ENCODE measurements at regions not wholly inside any gene's neighbourhood (a gene's known extent, or its start where the extent isn't known, plus 50 kb on each side); places are given as distances from the start of the nearest gene placed in this dataset.

DNA sequence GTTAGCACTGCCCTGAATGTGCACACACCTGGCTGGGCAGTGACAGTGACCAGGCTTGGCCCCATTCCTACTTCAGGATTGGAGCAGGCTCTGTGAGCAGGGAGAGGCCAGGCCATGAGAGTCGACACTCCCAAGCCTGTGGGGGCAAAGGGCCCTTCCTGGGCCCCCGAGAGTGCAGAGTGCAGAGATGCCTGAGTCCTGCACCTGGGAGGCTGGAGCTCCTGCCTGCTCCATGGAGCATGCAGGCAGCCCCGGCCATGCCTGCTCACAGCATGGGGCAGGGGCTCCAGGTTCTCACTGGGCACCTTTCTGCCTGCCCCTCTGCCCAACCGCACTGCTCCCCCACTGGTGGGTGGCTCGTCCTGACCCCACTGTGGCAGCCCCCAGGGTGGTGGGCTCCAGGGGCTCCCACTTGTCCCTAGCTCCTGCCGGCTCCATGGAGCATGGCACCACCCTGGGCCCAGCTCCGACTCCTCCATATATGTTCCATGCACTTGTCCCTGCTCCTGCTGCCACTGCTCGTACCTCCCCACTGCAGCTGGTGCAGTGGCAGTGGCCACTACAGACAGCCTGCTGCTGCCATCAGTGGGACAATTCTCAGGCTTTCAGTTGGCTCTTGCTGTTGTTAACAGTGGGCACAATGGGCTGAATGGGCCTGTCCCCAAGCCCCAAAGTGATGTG, 282.0 kb downstream of the RPRM start:
- intact Hi-C loops (cut with micrococcal nuclease; ENCODE audit: unreplicated experiment): no loop called here
- no peaks in the 10 kb centered on the region for H4K20me1 ChIP-seq (ENCODE audit: insufficient read depth, low read length)
- CTCF ChIA-PET (ENCODE audit: low intra/inter-chr PET ratio, low total read pairs): no interaction called here
- DNase-seq (ENCODE audit: low spot score) (no peak), ATAC-seq (peak; percentile 57), FAIRE-seq (no peak)
- no peaks in the 10 kb centered on the region for H3K9me3 ChIP-seq (ENCODE audit: low read length)
- in situ Hi-C loops (cut with HindIII; ENCODE audit: extremely low pct_ligation_motif_present, low pct_unique_long_range_greater_than_20kb): no loop called here
- no peak overlapping the region for H3K27ac ChIP-seq (ENCODE audit: extremely low read length, insufficient read depth, low read length)
- 15% methylated on average over 5 of the region's 8 CpGs for WGBS (ENCODE audit: low lambda C conversion rate)
- POLR2A ChIA-PET: no interaction called here
- H3K79me2 ChIP-seq (ENCODE audit: insufficient read depth, low read length): no peaks in the 10 kb centered on the region
- BruUV-seq (replicated peaks): no TSS peak
- H3K4me3 ChIP-seq (replicated peaks in 1 of 3; ENCODE audit: insufficient read depth in 1 of 3, low read depth in 2 of 3, low read length in 3 of 3): no peak overlapping the region
- H3K27me3 ChIP-seq (ENCODE audit: control insufficient read depth in 1 of 2, insufficient read depth in 2 of 2, low read length in 2 of 2): no peaks in the 10 kb centered on the region
- H3K36me3 ChIP-seq (replicated peaks in 1 of 2; ENCODE audit: control insufficient read depth in 1 of 2, insufficient read depth in 2 of 2, low read length in 2 of 2): no peaks in the 10 kb centered on the region
- no peaks in the 10 kb centered on the region for H3K4me1 ChIP-seq (ENCODE audit: insufficient read depth, low read length)
- H3K4me2 ChIP-seq (ENCODE audit: low read depth, low read length): no peak overlapping the region
- H2AFZ ChIP-seq (ENCODE audit: low read length): no peak overlapping the region
- H3K9ac ChIP-seq (ENCODE audit: insufficient read depth, low read depth, low read length): no peak overlapping the region
- TF ChIP-seq ZNF280D (CRISPR knock-in tag; IDR thresholded peaks at IDR 0.05) (no peak), JARID2 (CRISPR knock-in tag; IDR thresholded peaks at IDR 0.05; ENCODE audit: insufficient replicate concordance) (no peak), HNRNPLL (IDR thresholded peaks at IDR 0.05; ENCODE audit: low read depth, low read length, poor library complexity, severe bottlenecking) (no peak), ZNF207 (IDR thresholded peaks at IDR 0.05; ENCODE audit: borderline replicate concordance) (no peak), RFXAP (CRISPR knock-in tag; IDR thresholded peaks at IDR 0.05; ENCODE audit: borderline replicate concordance) (no peak), ZNF607 (CRISPR knock-in tag; IDR thresholded peaks at IDR 0.05; ENCODE audit: borderline replicate concordance) (no peak), HMGXB4 (CRISPR knock-in tag; IDR thresholded peaks at IDR 0.05; ENCODE audit: borderline replicate concordance in 1 of 2, low read depth in 1 of 2) (no peak)
- TF ChIP-seq, protein P1, sequence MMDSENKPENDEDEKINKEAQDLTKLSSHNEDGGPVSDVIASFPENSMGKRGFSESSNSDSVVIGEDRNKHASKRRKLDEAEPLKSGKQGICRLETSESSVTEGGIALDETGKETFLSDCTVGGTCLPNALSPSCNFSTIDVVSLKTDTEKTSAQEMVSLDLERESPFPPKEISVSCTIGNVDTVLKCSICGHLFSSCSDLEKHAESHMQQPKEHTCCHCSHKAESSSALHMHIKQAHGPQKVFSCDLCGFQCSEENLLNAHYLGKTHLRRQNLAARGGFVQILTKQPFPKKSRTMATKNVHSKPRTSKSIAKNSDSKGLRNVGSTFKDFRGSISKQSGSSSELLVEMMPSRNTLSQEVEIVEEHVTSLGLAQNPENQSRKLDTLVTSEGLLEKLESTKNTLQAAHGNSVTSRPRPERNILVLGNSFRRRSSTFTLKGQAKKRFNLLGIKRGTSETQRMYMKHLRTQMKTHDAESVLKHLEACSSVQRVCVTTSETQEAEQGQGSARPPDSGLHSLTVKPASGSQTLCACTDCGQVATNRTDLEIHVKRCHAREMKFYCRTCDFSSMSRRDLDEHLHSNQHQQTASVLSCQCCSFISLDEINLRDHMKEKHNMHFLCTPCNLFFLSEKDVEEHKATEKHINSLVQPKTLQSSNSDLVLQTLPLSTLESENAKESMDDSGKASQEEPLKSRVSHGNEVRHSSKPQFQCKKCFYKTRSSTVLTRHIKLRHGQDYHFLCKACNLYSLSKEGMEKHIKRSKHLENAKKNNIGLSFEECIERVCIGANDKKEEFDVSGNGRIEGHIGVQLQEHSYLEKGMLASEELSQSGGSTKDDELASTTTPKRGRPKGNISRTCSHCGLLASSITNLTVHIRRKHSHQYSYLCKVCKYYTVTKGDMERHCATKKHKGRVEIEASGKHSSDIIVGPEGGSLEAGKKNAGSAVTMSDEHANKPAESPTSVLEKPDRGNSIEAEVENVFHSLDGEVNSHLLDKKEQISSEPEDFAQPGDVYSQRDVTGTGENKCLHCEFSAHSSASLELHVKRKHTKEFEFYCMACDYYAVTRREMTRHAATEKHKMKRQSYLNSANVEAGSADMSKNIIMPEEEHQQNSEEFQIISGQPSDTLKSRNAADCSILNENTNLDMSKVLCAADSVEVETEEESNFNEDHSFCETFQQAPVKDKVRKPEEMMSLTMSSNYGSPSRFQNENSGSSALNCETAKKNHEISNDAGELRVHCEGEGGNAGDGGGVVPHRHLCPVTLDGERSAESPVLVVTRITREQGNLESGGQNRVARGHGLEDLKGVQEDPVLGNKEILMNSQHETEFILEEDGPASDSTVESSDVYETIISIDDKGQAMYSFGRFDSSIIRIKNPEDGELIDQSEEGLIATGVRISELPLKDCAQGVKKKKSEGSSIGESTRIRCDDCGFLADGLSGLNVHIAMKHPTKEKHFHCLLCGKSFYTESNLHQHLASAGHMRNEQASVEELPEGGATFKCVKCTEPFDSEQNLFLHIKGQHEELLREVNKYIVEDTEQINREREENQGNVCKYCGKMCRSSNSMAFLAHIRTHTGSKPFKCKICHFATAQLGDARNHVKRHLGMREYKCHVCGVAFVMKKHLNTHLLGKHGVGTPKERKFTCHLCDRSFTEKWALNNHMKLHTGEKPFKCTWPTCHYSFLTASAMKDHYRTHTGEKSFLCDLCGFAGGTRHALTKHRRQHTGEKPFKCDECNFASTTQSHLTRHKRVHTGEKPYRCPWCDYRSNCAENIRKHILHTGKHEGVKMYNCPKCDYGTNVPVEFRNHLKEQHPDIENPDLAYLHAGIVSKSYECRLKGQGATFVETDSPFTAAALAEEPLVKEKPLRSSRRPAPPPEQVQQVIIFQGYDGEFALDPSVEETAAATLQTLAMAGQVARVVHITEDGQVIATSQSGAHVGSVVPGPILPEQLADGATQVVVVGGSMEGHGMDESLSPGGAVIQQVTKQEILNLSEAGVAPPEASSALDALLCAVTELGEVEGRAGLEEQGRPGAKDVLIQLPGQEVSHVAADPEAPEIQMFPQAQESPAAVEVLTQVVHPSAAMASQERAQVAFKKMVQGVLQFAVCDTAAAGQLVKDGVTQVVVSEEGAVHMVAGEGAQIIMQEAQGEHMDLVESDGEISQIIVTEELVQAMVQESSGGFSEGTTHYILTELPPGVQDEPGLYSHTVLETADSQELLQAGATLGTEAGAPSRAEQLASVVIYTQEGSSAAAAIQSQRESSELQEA (CRISPR knock-in tag; IDR thresholded peaks at IDR 0.05; ENCODE audit: not compliant biosample characterization): no peak

Data from HepG2 (cell line).